Activated naive CD8-positive, alpha-beta T cell treated with anti-CD3 and anti-CD28 coated beads, Interleukin-2, amount 50 U/mL, for 24 hours (primary cell): ENCODE measurements at regions not wholly inside any gene's neighbourhood (a gene's known extent, or its start where the extent isn't known, plus 50 kb on each side); places are given as distances from the start of the nearest gene placed in this dataset.

ENCODE experiments used
- ATAC-seq: fragments of 150-1000 bp; cut with Tn5 transposase; one replicate; pipeline ENCODE4 v1.10.0; 2021
- DNase-seq: peaks from one replicate; pipeline ENCODE4 v3.0.0; 2021
- H3K27ac Mint-ChIP-seq: one replicate; pipeline ENCODE4 v1.8.0; 2021; ENCODE audit warnings: mild to moderate bottlenecking, mixed read lengths
- H3K27me3 Mint-ChIP-seq: one replicate; pipeline ENCODE4 v1.8.0; 2021; ENCODE audit warnings: mixed read lengths
- H3K36me3 Mint-ChIP-seq: one replicate; pipeline ENCODE4 v1.8.0; 2021; ENCODE audit warnings: low read depth, mixed read lengths
- H3K4me1 Mint-ChIP-seq: one replicate; pipeline ENCODE4 v1.8.0; 2021; ENCODE audit warnings: mixed read lengths
- H3K4me3 Mint-ChIP-seq: one replicate; pipeline ENCODE4 v1.8.0; 2021; ENCODE audit warnings: mild to moderate bottlenecking, moderate library complexity, mixed read lengths
- H3K9me3 Mint-ChIP-seq: one replicate; pipeline ENCODE4 v1.8.0; 2021; ENCODE audit warnings: mixed read lengths

- H3K9me3 Mint-ChIP-seq: peaks cover 8% of the 10 kb centered on the region
- H3K4me1 Mint-ChIP-seq: no peaks in the 10 kb centered on the region
- DNase-seq (no peak), ATAC-seq (no peak)
- peaks cover 4% of the 10 kb centered on the region for H3K36me3 Mint-ChIP-seq
- H3K27ac Mint-ChIP-seq: no peak overlapping the region
- H3K27me3 Mint-ChIP-seq: no peaks in the 10 kb centered on the region
- no peak overlapping the region for H3K4me3 Mint-ChIP-seq
Measured at GRCh38 chr22:49548356-49549202, 279.1 kb downstream of the BRD1 start.

GRCh38 chr22:49547751-49548239 lies 279.9 kb downstream of the BRD1 start:
- H3K4me3 Mint-ChIP-seq: no peak overlapping the region
- H3K9me3 Mint-ChIP-seq: peaks cover 8% of the 10 kb centered on the region
- no peaks in the 10 kb centered on the region for H3K27me3 Mint-ChIP-seq
- peaks cover 4% of the 10 kb centered on the region for H3K36me3 Mint-ChIP-seq
- H3K4me1 Mint-ChIP-seq: no peaks in the 10 kb centered on the region
- no peak overlapping the region for H3K27ac Mint-ChIP-seq
- ATAC-seq (no peak), DNase-seq (no peak)

- peaks cover 4% of the 10 kb centered on the region for H3K36me3 Mint-ChIP-seq
- no peaks in the 10 kb centered on the region for H3K27me3 Mint-ChIP-seq
- peaks cover 8% of the 10 kb centered on the region for H3K9me3 Mint-ChIP-seq
- H3K4me1 Mint-ChIP-seq: no peaks in the 10 kb centered on the region
- ATAC-seq: no peak
- H3K4me3 Mint-ChIP-seq: no peak overlapping the region
- H3K27ac Mint-ChIP-seq: no peak overlapping the region
- DNase-seq: no peak
Measured at GRCh38 chr22:49546811-49547585, 280.7 kb downstream of the BRD1 start.

GRCh38 chr22:49545606-49546005 lies 282.1 kb downstream of the BRD1 start:
- no peak for ATAC-seq
- DNase-seq: no peak
- Mint-ChIP-seq H3K4me3 (no peak overlapping the region), H3K27me3 (no peaks in the 10 kb centered on the region), H3K27ac (no peak overlapping the region), H3K4me1 (no peaks in the 10 kb centered on the region), H3K36me3 (peaks cover 3% of the 10 kb centered on the region), H3K9me3 (peaks cover 2% of the 10 kb centered on the region)

- Mint-ChIP-seq H3K36me3 (no peaks in the 10 kb centered on the region), H3K4me3 (no peak overlapping the region), H3K9me3 (no peaks in the 10 kb centered on the region), H3K27me3 (no peaks in the 10 kb centered on the region), H3K4me1 (no peaks in the 10 kb centered on the region), H3K27ac (no peak overlapping the region)
- no peak for DNase-seq
- no peak for ATAC-seq
Measured at GRCh38 chr22:49544286-49544685, 283.4 kb downstream of the BRD1 start.

- no peak for DNase-seq
- Mint-ChIP-seq H3K4me3 (no peak overlapping the region), H3K36me3 (no peaks in the 10 kb centered on the region)
Measured at GRCh38 chr22:49543876-49544275, 283.8 kb downstream of the BRD1 start.

GRCh38 chr22:49541693-49542230 lies 285.9 kb downstream of the BRD1 start:
- DNase-seq: no peak
- no peaks in the 10 kb centered on the region for H3K36me3 Mint-ChIP-seq

More at GRCh38 chr22:49543876-49544275, 283.8 kb downstream of the BRD1 start:
- H3K27ac Mint-ChIP-seq: no peak overlapping the region
- no peaks in the 10 kb centered on the region for H3K9me3 Mint-ChIP-seq
- H3K27me3 Mint-ChIP-seq: no peaks in the 10 kb centered on the region
- ATAC-seq: no peak
- H3K4me1 Mint-ChIP-seq: no peaks in the 10 kb centered on the region

GRCh38 chr22:49540913-49541692 lies 286.6 kb downstream of the BRD1 start:
- H3K27me3 Mint-ChIP-seq: no peaks in the 10 kb centered on the region
- no peaks in the 10 kb centered on the region for H3K9me3 Mint-ChIP-seq

More at GRCh38 chr22:49541693-49542230, 285.9 kb downstream of the BRD1 start:
- no peak for ATAC-seq
- Mint-ChIP-seq H3K9me3 (no peaks in the 10 kb centered on the region), H3K4me1 (no peaks in the 10 kb centered on the region), H3K27me3 (no peaks in the 10 kb centered on the region), H3K27ac (no peak overlapping the region), H3K4me3 (no peak overlapping the region)

GRCh38 chr22:49540084-49540912 lies 287.4 kb downstream of the BRD1 start:
- Mint-ChIP-seq H3K27me3 (no peaks in the 10 kb centered on the region), H3K4me3 (no peak overlapping the region), H3K27ac (no peak overlapping the region), H3K4me1 (no peaks in the 10 kb centered on the region), H3K36me3 (no peaks in the 10 kb centered on the region), H3K9me3 (no peaks in the 10 kb centered on the region)
- DNase-seq (no peak), ATAC-seq (no peak)

More at GRCh38 chr22:49540913-49541692, 286.6 kb downstream of the BRD1 start:
- no peak overlapping the region for H3K4me3 Mint-ChIP-seq
- ATAC-seq: no peak
- no peaks in the 10 kb centered on the region for H3K36me3 Mint-ChIP-seq
- DNase-seq: no peak
- H3K4me1 Mint-ChIP-seq: no peaks in the 10 kb centered on the region
- no peak overlapping the region for H3K27ac Mint-ChIP-seq

- no peak overlapping the region for H3K27ac Mint-ChIP-seq
- ATAC-seq (no peak), DNase-seq (no peak)
- no peak overlapping the region for H3K4me3 Mint-ChIP-seq
- no peaks in the 10 kb centered on the region for H3K27me3 Mint-ChIP-seq
- H3K36me3 Mint-ChIP-seq: no peaks in the 10 kb centered on the region
- no peaks in the 10 kb centered on the region for H3K4me1 Mint-ChIP-seq
- no peaks in the 10 kb centered on the region for H3K9me3 Mint-ChIP-seq
Measured at GRCh38 chr22:49538006-49538405, 289.7 kb downstream of the BRD1 start.

- H3K27me3 Mint-ChIP-seq: no peaks in the 10 kb centered on the region
- no peak overlapping the region for H3K27ac Mint-ChIP-seq
- no peaks in the 10 kb centered on the region for H3K36me3 Mint-ChIP-seq
- ATAC-seq (no peak), DNase-seq (no peak)
- no peak overlapping the region for H3K4me3 Mint-ChIP-seq
- H3K9me3 Mint-ChIP-seq: no peaks in the 10 kb centered on the region
- no peaks in the 10 kb centered on the region for H3K4me1 Mint-ChIP-seq
Measured at GRCh38 chr22:49536571-49537131, 291.0 kb downstream of the BRD1 start.

GRCh38 chr22:49535527-49536125 lies 292.0 kb downstream of the BRD1 start:
- no peak overlapping the region for H3K27ac Mint-ChIP-seq
- no peaks in the 10 kb centered on the region for H3K27me3 Mint-ChIP-seq
- no peaks in the 10 kb centered on the region for H3K36me3 Mint-ChIP-seq
- no peak for DNase-seq
- no peaks in the 10 kb centered on the region for H3K4me1 Mint-ChIP-seq
- no peak overlapping the region for H3K4me3 Mint-ChIP-seq
- ATAC-seq: no peak
- H3K9me3 Mint-ChIP-seq: no peaks in the 10 kb centered on the region

- DNase-seq: no peak
- H3K4me3 Mint-ChIP-seq: no peak overlapping the region
- H3K9me3 Mint-ChIP-seq: no peaks in the 10 kb centered on the region
- H3K27me3 Mint-ChIP-seq: no peaks in the 10 kb centered on the region
- H3K4me1 Mint-ChIP-seq: no peaks in the 10 kb centered on the region
- ATAC-seq: no peak
- H3K36me3 Mint-ChIP-seq: no peaks in the 10 kb centered on the region
- H3K27ac Mint-ChIP-seq: no peak overlapping the region
Measured at GRCh38 chr22:49535126-49535525, 292.5 kb downstream of the BRD1 start.
